Trophoblast cell (in vitro differentiated cells and primary cell): ENCODE measurements at regions not wholly inside any gene's neighbourhood (a gene's known extent, or its start where the extent isn't known, plus 50 kb on each side); places are given as distances from the start of the nearest gene placed in this dataset.
"Not testable (repeated sequence)": the region's sequence is repeated elsewhere in the genome, so short reads cannot be mapped to it uniquely, and the experiment has no call there.

Source experiments
- DNase-seq, 2 donors: peaks; one replicate each; pipeline ENCODE4 v3.0.0-alpha.2; 2016
- H2AFZ ChIP-seq: 2 replicates; pipeline ENCODE4 v1.6.1; 2013; ENCODE audit warnings: low read length, moderate library complexity, mild to moderate bottlenecking; ENCODE audit not compliant: insufficient read depth, poor library complexity
- H2AK5ac ChIP-seq: 2 replicates; pipeline ENCODE4 v1.6.1; 2013; ENCODE audit warnings: mild to moderate bottlenecking, low read length
- H2BK120ac ChIP-seq: 2 replicates; pipeline ENCODE4 v1.6.1; 2013; ENCODE audit warnings: low read length, mild to moderate bottlenecking, moderate library complexity; ENCODE audit not compliant: insufficient read depth, poor library complexity
- H2BK12ac ChIP-seq: 2 replicates; pipeline ENCODE4 v1.6.1; 2013; ENCODE audit warnings: mild to moderate bottlenecking, low read length, moderate library complexity
- H2BK5ac ChIP-seq: 2 replicates; pipeline ENCODE4 v1.6.1; 2013; ENCODE audit warnings: low read length, low read depth, moderate library complexity, mild to moderate bottlenecking; ENCODE audit not compliant: poor library complexity
- H3K14ac ChIP-seq: 2 replicates; pipeline ENCODE4 v1.6.1; 2013; ENCODE audit warnings: mild to moderate bottlenecking, low read length
- H3K18ac ChIP-seq: 2 replicates; pipeline ENCODE4 v1.6.1; 2013; ENCODE audit warnings: mild to moderate bottlenecking, low read length
- H3K23ac ChIP-seq: 2 replicates; pipeline ENCODE4 v1.6.1; 2013; ENCODE audit warnings: low read length
- H3K27ac ChIP-seq: 2 replicates; pipeline ENCODE4 v1.5.1; 2013; ENCODE audit warnings: low read depth, mild to moderate bottlenecking, inconsistent platforms, low read length, moderate library complexity
- H3K27me3 ChIP-seq: 2 replicates; pipeline ENCODE4 v1.6.1; 2013; ENCODE audit warnings: inconsistent platforms, mild to moderate bottlenecking, low read length, moderate library complexity; ENCODE audit not compliant: insufficient read depth
- H3K36me3 ChIP-seq, 2 experiments: 1 replicate in 1 of 2; 2 replicates in 1 of 2; pipeline ENCODE4 v1.6.1; 2013; ENCODE audit warnings: low read length in 2 of 2, mild to moderate bottlenecking in 2 of 2, moderate library complexity in 1 of 2; ENCODE audit not compliant: insufficient read depth in 2 of 2, control insufficient read depth in 1 of 2
- H3K4ac ChIP-seq: 2 replicates; pipeline ENCODE4 v1.6.1; 2013; ENCODE audit warnings: low read depth, mild to moderate bottlenecking, low read length, moderate library complexity
- H3K4me1 ChIP-seq, 2 experiments: 1 replicate in 1 of 2; 2 replicates in 1 of 2; pipeline ENCODE4 v1.6.1; 2013; ENCODE audit warnings: low read length in 2 of 2, mild to moderate bottlenecking in 2 of 2, moderate library complexity in 1 of 2; ENCODE audit not compliant: insufficient read depth in 2 of 2, control insufficient read depth in 1 of 2
- H3K4me2 ChIP-seq: 2 replicates; pipeline ENCODE4 v1.6.1; 2013; ENCODE audit warnings: inconsistent platforms, mild to moderate bottlenecking, low read length, moderate library complexity
- H3K4me3 ChIP-seq: 2 replicates; pipeline ENCODE4 v1.5.1; 2013; ENCODE audit warnings: mild to moderate bottlenecking, low read depth, low read length, inconsistent platforms
- H3K79me1 ChIP-seq: one replicate; pipeline ENCODE4 v1.6.1; 2013; ENCODE audit warnings: low read length
- H3K79me2 ChIP-seq: 2 replicates; pipeline ENCODE4 v1.6.1; 2013; ENCODE audit warnings: low read length, mild to moderate bottlenecking; ENCODE audit not compliant: control insufficient read depth, insufficient read depth, poor library complexity
- H3K9ac ChIP-seq: 2 replicates; pipeline ENCODE4 v1.6.1; 2013; ENCODE audit warnings: mild to moderate bottlenecking, low read length
- H3K9me3 ChIP-seq: 2 replicates; pipeline ENCODE4 v1.6.1; 2013; ENCODE audit warnings: low read depth, mild to moderate bottlenecking, control low read depth, inconsistent platforms, low read length; ENCODE audit not compliant: insufficient read depth
- H4K12ac ChIP-seq: 2 replicates; pipeline ENCODE4 v1.6.1; 2013; ENCODE audit warnings: low read depth, mild to moderate bottlenecking, low read length, moderate library complexity
- H4K8ac ChIP-seq: 2 replicates; pipeline ENCODE4 v1.6.1; 2013; ENCODE audit warnings: low read depth, mild to moderate bottlenecking, low read length, moderate library complexity
- H4K91ac ChIP-seq: one replicate; pipeline ENCODE4 v1.6.1; 2013; ENCODE audit warnings: low read depth, mild to moderate bottlenecking, low read length, moderate library complexity
- WGBS: extraction: QIAGEN DNeasy Blood & Tissue Kit; methylation state at CpG from one replicate; pipeline ENCODE4 v1.1.7; 2013; ENCODE audit warnings: missing lambda C conversion rate; ENCODE audit not compliant: insufficient read length, insufficient coverage; ENCODE audit errors: extremely low coverage; 5-methylcytosine and 5-hydroxymethylcytosine counted together

- Histone ChIP-seq H3K23ac (no peak overlapping the region), H4K91ac (no peak overlapping the region), H2BK120ac (no peak overlapping the region), H4K12ac (no peak overlapping the region), H3K4me1 (no peaks in the 10 kb centered on the region), H2BK5ac (no peak overlapping the region), H3K18ac (no peak overlapping the region), H3K27me3 (no peaks in the 10 kb centered on the region), H2AFZ (no peak overlapping the region), H3K9me3 (no peaks in the 10 kb centered on the region), H3K79me2 (no peaks in the 10 kb centered on the region), H3K79me1 (no peaks in the 10 kb centered on the region), H2BK12ac (no peak overlapping the region), H3K4me3 (no peak overlapping the region), H3K27ac (no peak overlapping the region), H3K36me3 (no peaks in the 10 kb centered on the region), H4K8ac (no peak overlapping the region), H3K9ac (no peak overlapping the region), H3K14ac (no peak overlapping the region), H3K4ac (no peak overlapping the region), H2AK5ac (no peak overlapping the region), H3K4me2 (no peak overlapping the region)
- no peak for DNase-seq
Measured at GRCh38 chrY:19427736-19428518, 316.6 kb downstream of the KDM5D start.

- H4K91ac ChIP-seq, DNase-seq, H2BK12ac ChIP-seq, H3K9me3 ChIP-seq, H3K4me3 ChIP-seq, H3K4me2 ChIP-seq, H3K23ac ChIP-seq, H3K79me1 ChIP-seq, H3K4ac ChIP-seq, H3K14ac ChIP-seq, H2BK120ac ChIP-seq, H3K27ac ChIP-seq, H3K9ac ChIP-seq, H4K12ac ChIP-seq, H3K36me3 ChIP-seq, H3K4me1 ChIP-seq, H2AK5ac ChIP-seq, H3K79me2 ChIP-seq, H4K8ac ChIP-seq, H2BK5ac ChIP-seq, H3K27me3 ChIP-seq, H3K18ac ChIP-seq, H2AFZ ChIP-seq: not testable (repeated sequence)
- WGBS = no CpG with 5 or more reads among the region's 5 CpGs
Measured at GRCh38 chrY:19427191-19427590, 317.3 kb downstream of the KDM5D start.

- no peaks in the 10 kb centered on the region for H3K27me3 ChIP-seq
- H3K14ac ChIP-seq = no peak overlapping the region
- no peak overlapping the region for H3K27ac ChIP-seq
- no peak overlapping the region for H3K4me2 ChIP-seq
- no peaks in the 10 kb centered on the region for H3K4me1 ChIP-seq
- no peaks in the 10 kb centered on the region for H3K36me3 ChIP-seq
- H3K23ac ChIP-seq = no peak overlapping the region
- DNase-seq = peak in 1 of 2 donors; percentile 90
- WGBS = no CpG with 5 or more reads among the region's 3 CpGs
- no peak overlapping the region for H2AK5ac ChIP-seq
- no peak overlapping the region for H3K9ac ChIP-seq
- H4K12ac ChIP-seq = no peak overlapping the region
- H3K18ac ChIP-seq = no peak overlapping the region
- H3K9me3 ChIP-seq = no peaks in the 10 kb centered on the region
- no peak overlapping the region for H3K4me3 ChIP-seq
- H2BK5ac ChIP-seq = no peak overlapping the region
- H2BK12ac ChIP-seq = no peak overlapping the region
- H3K4ac ChIP-seq = no peak overlapping the region
- H3K79me2 ChIP-seq = no peaks in the 10 kb centered on the region
- H2AFZ ChIP-seq = no peak overlapping the region
- H4K8ac ChIP-seq = no peak overlapping the region
- H2BK120ac ChIP-seq = no peak overlapping the region
- no peaks in the 10 kb centered on the region for H3K79me1 ChIP-seq
- H4K91ac ChIP-seq = no peak overlapping the region
Measured at GRCh38 chrY:19410980-19411766, 333.4 kb downstream of the KDM5D start.

- no peak overlapping the region for H2BK12ac ChIP-seq
- H3K14ac ChIP-seq = no peak overlapping the region
- H3K4ac ChIP-seq = no peak overlapping the region
- H3K79me2 ChIP-seq = no peaks in the 10 kb centered on the region
- H4K12ac ChIP-seq = no peak overlapping the region
- H3K9ac ChIP-seq = no peak overlapping the region
- H2BK120ac ChIP-seq = no peak overlapping the region
- H3K36me3 ChIP-seq = no peaks in the 10 kb centered on the region
- no peak overlapping the region for H4K91ac ChIP-seq
- H3K27ac ChIP-seq = no peak overlapping the region
- H2BK5ac ChIP-seq = no peak overlapping the region
- H3K23ac ChIP-seq = no peak overlapping the region
- H3K4me2 ChIP-seq = no peak overlapping the region
- no peaks in the 10 kb centered on the region for H3K27me3 ChIP-seq
- H2AK5ac ChIP-seq = no peak overlapping the region
- H3K4me1 ChIP-seq = no peaks in the 10 kb centered on the region
- H3K9me3 ChIP-seq = no peaks in the 10 kb centered on the region
- no peak overlapping the region for H3K18ac ChIP-seq
- DNase-seq = no peak
- H4K8ac ChIP-seq = no peak overlapping the region
- H3K4me3 ChIP-seq = no peak overlapping the region
- no peaks in the 10 kb centered on the region for H3K79me1 ChIP-seq
- H2AFZ ChIP-seq = no peak overlapping the region
Measured at GRCh38 chrY:19406246-19406645, 338.3 kb downstream of the KDM5D start.
